DOHH2 (cell line): ENCODE measurements at regions not wholly inside any gene's neighbourhood (a gene's known extent, or its start where the extent isn't known, plus 50 kb on each side); places are given as distances from the start of the nearest gene placed in this dataset.

ENCODE experiments used
- H3F3A ChIP-seq: fragments of 200-600 bp; sonication (generic), shearing (Covaris generic); 2 replicates; pipeline ENCODE4 v1.6.0; 2016; ENCODE audit warnings: antibody characterized with exemption, mild to moderate bottlenecking; ENCODE audit not compliant: control insufficient read depth, insufficient read depth
- H3K27ac ChIP-seq: fragments of 200-600 bp; sonication (generic); 2 replicates; pipeline ENCODE4 v1.5.1; 2014; ENCODE audit warnings: low read depth, mild to moderate bottlenecking, low read length, moderate library complexity
- H3K27me3 ChIP-seq: fragments of 200-600 bp; sonication (generic); 2 replicates; pipeline ENCODE4 v1.6.1; 2014; ENCODE audit warnings: mild to moderate bottlenecking, low read length, mixed read lengths; ENCODE audit not compliant: control insufficient read depth
- H3K36me3 ChIP-seq: fragments of 200-600 bp; sonication (generic); 2 replicates; pipeline ENCODE4 v1.6.1; 2014; ENCODE audit warnings: mild to moderate bottlenecking, low read length, moderate library complexity, mixed read lengths; ENCODE audit not compliant: control insufficient read depth
- H3K4me1 ChIP-seq: fragments of 200-600 bp; sonication (generic); 2 replicates; pipeline ENCODE4 v1.6.1; 2014; ENCODE audit warnings: mild to moderate bottlenecking, low read length, mixed read lengths; ENCODE audit not compliant: control insufficient read depth
- H3K4me2 ChIP-seq: fragments of 200-600 bp; sonication (generic); 2 replicates; pipeline ENCODE4 v1.6.0; 2014; ENCODE audit warnings: mild to moderate bottlenecking, low read length, moderate library complexity
- H3K4me3 ChIP-seq: fragments of 200-600 bp; sonication (generic); 2 replicates; pipeline ENCODE4 v1.5.1; 2014; ENCODE audit warnings: mild to moderate bottlenecking, low read length, mixed read lengths
- H3K79me2 ChIP-seq: fragments of 200-600 bp; sonication (generic); 2 replicates; pipeline ENCODE4 v1.6.1; 2014; ENCODE audit warnings: mild to moderate bottlenecking, low read length, mixed read lengths; ENCODE audit not compliant: control insufficient read depth
- H3K9me2 ChIP-seq: fragments of 200-600 bp; sonication (generic); replicated peaks from 2 replicates; pipeline ENCODE4 v1.6.1; 2014; ENCODE audit warnings: mild to moderate bottlenecking, low read length, mixed read lengths; ENCODE audit not compliant: control insufficient read depth
- H3K9me3 ChIP-seq: fragments of 200-600 bp; sonication (generic); 2 replicates; pipeline ENCODE4 v1.6.1; 2014; ENCODE audit warnings: antibody characterized with exemption, low read length, mixed read lengths; ENCODE audit not compliant: control insufficient read depth, insufficient read depth
- H4K20me1 ChIP-seq: fragments of 200-600 bp; sonication (generic); 2 replicates; pipeline ENCODE4 v1.6.0; 2014; ENCODE audit warnings: low read depth, mild to moderate bottlenecking, antibody characterized with exemption, low read length, moderate library complexity; ENCODE audit not compliant: control insufficient read depth, insufficient read depth
- CTCF ChIP-seq: fragments of 200-600 bp; sonication (generic); IDR thresholded peaks from one replicate; pipeline ENCODE4 v1.5.1; 2014; ENCODE audit warnings: antibody characterized with exemption, mild to moderate bottlenecking, low read depth, low read length; ENCODE audit not compliant: poor library complexity, severe bottlenecking
- EZH2phosphoT487 ChIP-seq: fragments of 200-600 bp; sonication (generic); IDR thresholded peaks from 2 replicates; pipeline ENCODE4 v1.6.1; 2017; ENCODE audit warnings: borderline replicate concordance, mild to moderate bottlenecking, antibody characterized with exemption, low read length, moderate library complexity, mixed read lengths

DNA sequence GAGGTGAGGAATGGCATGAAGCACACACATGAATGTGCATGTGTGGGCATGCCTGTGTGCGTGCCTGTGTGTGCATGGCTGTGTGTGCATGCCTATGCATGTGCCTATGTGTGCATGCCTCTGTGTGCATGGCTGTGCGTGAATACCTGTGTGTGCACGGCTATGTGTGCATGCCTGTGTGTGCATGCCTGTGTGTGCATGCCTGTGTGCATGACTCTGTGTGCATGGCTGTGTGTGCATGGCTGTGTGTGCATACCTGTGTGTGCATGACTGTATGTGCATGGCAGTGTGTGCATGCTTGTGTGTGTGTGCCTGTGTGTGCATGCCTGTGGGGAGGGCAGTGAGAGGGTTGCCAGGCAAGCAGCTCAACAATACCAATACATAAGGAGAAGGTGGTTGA lies 276.5 kb upstream of the ERCC4 start:
- no peak overlapping the region for H3K4me3 ChIP-seq
- no peaks in the 10 kb centered on the region for H3K79me2 ChIP-seq

GRCh38 chr16:13645601-13646245 lies 274.2 kb upstream of the ERCC4 start:
- Histone ChIP-seq H3K4me3 (no peak overlapping the region), H3K4me1 (no peaks in the 10 kb centered on the region), H3K9me3 (no peaks in the 10 kb centered on the region), H4K20me1 (no peaks in the 10 kb centered on the region), H3K79me2 (no peaks in the 10 kb centered on the region), H3K4me2 (no peak overlapping the region), H3K36me3 (no peaks in the 10 kb centered on the region), H3K9me2 (no peaks in the 10 kb centered on the region), H3K27ac (no peak overlapping the region), H3K27me3 (no peaks in the 10 kb centered on the region), H3F3A (no peaks in the 10 kb centered on the region)
- TF ChIP-seq CTCF, result no peak
- no peak for TF ChIP-seq EZH2phosphoT487

More for the DNA sequence above, 276.5 kb upstream of the ERCC4 start:
- H3K27ac ChIP-seq, result no peak overlapping the region
- H3K4me1 ChIP-seq, result no peaks in the 10 kb centered on the region
- H3K9me2 ChIP-seq, result no peaks in the 10 kb centered on the region
- H3K4me2 ChIP-seq, result no peak overlapping the region
- H3K36me3 ChIP-seq, result no peaks in the 10 kb centered on the region
- TF ChIP-seq CTCF (no peak), EZH2phosphoT487 (no peak)
- H4K20me1 ChIP-seq, result no peaks in the 10 kb centered on the region
- H3F3A ChIP-seq, result no peaks in the 10 kb centered on the region
- H3K9me3 ChIP-seq, result no peaks in the 10 kb centered on the region
- H3K27me3 ChIP-seq, result no peaks in the 10 kb centered on the region

GRCh38 chr16:13660807-13661206 lies 259.1 kb upstream of the ERCC4 start:
- Histone ChIP-seq H3K4me2 (no peak overlapping the region), H3K79me2 (no peaks in the 10 kb centered on the region), H3K9me2 (no peaks in the 10 kb centered on the region), H4K20me1 (no peaks in the 10 kb centered on the region), H3K4me1 (peaks cover 2% of the 10 kb centered on the region), H3K9me3 (no peaks in the 10 kb centered on the region), H3K4me3 (no peak overlapping the region), H3K36me3 (no peaks in the 10 kb centered on the region), H3K27me3 (no peaks in the 10 kb centered on the region), H3K27ac (no peak overlapping the region), H3F3A (no peaks in the 10 kb centered on the region)
- TF ChIP-seq CTCF, result no peak
- no peak for TF ChIP-seq EZH2phosphoT487

GRCh38 chr16:13665876-13666275 lies 254.1 kb upstream of the ERCC4 start:
- Histone ChIP-seq H3K4me1 (peaks cover 6% of the 10 kb centered on the region), H3K4me3 (no peak overlapping the region), H4K20me1 (no peaks in the 10 kb centered on the region), H3F3A (no peaks in the 10 kb centered on the region), H3K9me3 (no peaks in the 10 kb centered on the region), H3K27ac (no peak overlapping the region), H3K9me2 (no peaks in the 10 kb centered on the region), H3K27me3 (no peaks in the 10 kb centered on the region), H3K79me2 (no peaks in the 10 kb centered on the region), H3K4me2 (no peak overlapping the region), H3K36me3 (no peaks in the 10 kb centered on the region)
- no peak for TF ChIP-seq EZH2phosphoT487
- TF ChIP-seq CTCF, result no peak
